Muscle of back (tissue), 3 donors: ENCODE measurements at regions not wholly inside any gene's neighbourhood (a gene's known extent, or its start where the extent isn't known, plus 50 kb on each side); places are given as distances from the start of the nearest gene placed in this dataset.
"Not testable (repeated sequence)": the region's sequence is repeated elsewhere in the genome, so short reads cannot be mapped to it uniquely, and the experiment has no call there.

ENCODE experiments used
- DNase-seq, 3 donors: peaks; one replicate each; pipeline versions ENCODE4 v3.0.0 to v3.0.0-alpha.2; 2013

- DNase-seq: no peak
These were observed 912.3 kb downstream of the TAF11L14 start for GRCh38 chr5:18546591-18546990.

- DNase-seq: no peak
These were observed 917.5 kb downstream of the TAF11L14 start for GRCh38 chr5:18551716-18552115.

GRCh38 chr5:18553269-18553668 is 919.0 kb downstream of the TAF11L14 start:
- DNase-seq: peak in 1 of 3 donors; percentile 11

GRCh38 chr5:18560602-18561001 is 926.3 kb downstream of the TAF11L14 start:
- no peak for DNase-seq

GRCh38 chr5:18563853-18564252 is 929.6 kb downstream of the TAF11L14 start:
- no peak for DNase-seq

GRCh38 chr5:18566671-18567070 is 932.4 kb downstream of the TAF11L14 start:
- DNase-seq: peak in 1 of 3 donors; percentile 12

GRCh38 chr5:18576586-18576985 is 942.3 kb downstream of the TAF11L14 start:
- no peak for DNase-seq

- no peak for DNase-seq
These were observed 966.9 kb downstream of the TAF11L14 start for GRCh38 chr5:18601185-18601584.

GRCh38 chr5:18602402-18602801 is 968.1 kb downstream of the TAF11L14 start:
- DNase-seq: peak in 1 of 3 donors; percentile 32

GRCh38 chr5:18605186-18605585 is 970.9 kb downstream of the TAF11L14 start:
- no peak for DNase-seq

- DNase-seq: no peak
These were observed 973.3 kb downstream of the TAF11L14 start for GRCh38 chr5:18607570-18607969.

GRCh38 chr5:18617191-18617590 is 982.9 kb downstream of the TAF11L14 start:
- not testable (repeated sequence) for DNase-seq

GRCh38 chr5:18630458-18631045 is 996.3 kb downstream of the TAF11L14 start:
- DNase-seq: no peak

- DNase-seq: no peak
These were observed 1018.4 kb downstream of the TAF11L14 start for GRCh38 chr5:18652404-18653215.

- no peak for DNase-seq
These were observed 1019.0 kb downstream of the TAF11L14 start for GRCh38 chr5:18653216-18653752.

GRCh38 chr5:18660511-18660910 is 1026.3 kb downstream of the TAF11L14 start:
- peak; percentile 20 to 52 (median 22) for DNase-seq

- DNase-seq: peak; percentile 56 to 85 (median 66)
These were observed 1028.0 kb downstream of the TAF11L14 start for GRCh38 chr5:18662231-18662630.

- not testable (repeated sequence) for DNase-seq
These were observed 1040.0 kb downstream of the TAF11L14 start for GRCh38 chr5:18674212-18674611.

GRCh38 chr5:18675041-18675440 is 1040.8 kb downstream of the TAF11L14 start:
- no peak for DNase-seq

GRCh38 chr5:18686253-18686652 is 1052.0 kb downstream of the TAF11L14 start:
- no peak for DNase-seq

- DNase-seq: no peak
These were observed 1053.2 kb downstream of the TAF11L14 start for GRCh38 chr5:18687429-18687828.

- no peak for DNase-seq
These were observed 1065.4 kb downstream of the TAF11L14 start for GRCh38 chr5:18699681-18700080.

GRCh38 chr5:18702821-18703220 is 1068.6 kb downstream of the TAF11L14 start:
- DNase-seq: no peak
